CD14-positive monocyte (primary cell): ENCODE measurements at regions not wholly inside any gene's neighbourhood (a gene's known extent, or its start where the extent isn't known, plus 50 kb on each side); places are given as distances from the start of the nearest gene placed in this dataset.

Experiments used
- DNase-seq, 3 donors: peaks; one replicate each; pipeline ENCODE4 v3.0.0-alpha.2; 2011 to 2022
- H2AFZ ChIP-seq: 2 replicates; pipeline ENCODE4 v1.6.0; 2012; ENCODE audit warnings: mild to moderate bottlenecking, low read depth, low read length, inconsistent platforms; ENCODE audit not compliant: insufficient read depth, poor library complexity, severe bottlenecking
- H3K27ac ChIP-seq, 2 donors: 1 replicate in 1 of 2; 2 replicates in 1 of 2; pipeline ENCODE4 v1.5.1; 2012 to 2013; ENCODE audit warnings: low read length in 2 of 2, control low read depth in 1 of 2, inconsistent platforms in 1 of 2, low read depth in 1 of 2, mild to moderate bottlenecking in 1 of 2
- H3K27me3 ChIP-seq, 2 donors: one replicate each; pipeline versions ENCODE4 v1.6.0 to v1.6.1; 2011 to 2013; ENCODE audit warnings: low read length in 2 of 2; ENCODE audit not compliant: control insufficient read depth in 2 of 2, insufficient read depth in 2 of 2
- H3K36me3 ChIP-seq, 2 donors: replicated peaks in 1 of 2; 1 replicate in 1 of 2; 2 replicates in 1 of 2; pipeline versions ENCODE4 v1.5.1 to v1.6.1; 2012 to 2013; ENCODE audit warnings: low read length in 2 of 2, control low read depth in 1 of 2, inconsistent platforms in 1 of 2, mild to moderate bottlenecking in 1 of 2; ENCODE audit not compliant: insufficient read depth in 2 of 2, control insufficient read depth in 1 of 2
- H3K4me1 ChIP-seq, 2 donors: 1 replicate in 1 of 2; 2 replicates in 1 of 2; pipeline versions ENCODE4 v1.5.1 to v1.6.1; 2012 to 2013; ENCODE audit warnings: low read length in 2 of 2, control low read depth in 1 of 2, inconsistent platforms in 1 of 2, mild to moderate bottlenecking in 1 of 2, moderate library complexity in 1 of 2; ENCODE audit not compliant: insufficient read depth in 2 of 2, control insufficient read depth in 1 of 2
- H3K4me2 ChIP-seq: replicated peaks from 2 replicates; pipeline ENCODE3; 2012; ENCODE audit warnings: low read length, moderate library complexity, mild to moderate bottlenecking; ENCODE audit not compliant: poor library complexity, severe bottlenecking; ENCODE audit errors: extremely low read depth
- H3K4me3 ChIP-seq, 3 experiments: fragments of 200-600 bp in 1 of 3; sonication (generic) in 1 of 3; replicated peaks in 1 of 3; 1 replicate in 2 of 3; 2 replicates in 1 of 3; pipeline ENCODE4 v1.5.1; 2011 to 2013; ENCODE audit warnings: low read length in 3 of 3, mild to moderate bottlenecking in 3 of 3, control low read depth in 2 of 3, low read depth in 2 of 3, inconsistent platforms in 1 of 3, moderate library complexity in 1 of 3
- H3K79me2 ChIP-seq: 2 replicates; pipeline ENCODE4 v1.6.0; 2012; ENCODE audit warnings: mild to moderate bottlenecking, control low read depth, inconsistent platforms, low read length, moderate library complexity; ENCODE audit not compliant: insufficient read depth
- H3K9ac ChIP-seq: 2 replicates; pipeline ENCODE4 v1.6.0; 2017; ENCODE audit warnings: low read length, mild to moderate bottlenecking; ENCODE audit not compliant: insufficient read depth, poor library complexity, severe bottlenecking
- H3K9me3 ChIP-seq, 2 donors: replicated peaks in 1 of 2; 1 replicate in 1 of 2; 2 replicates in 1 of 2; pipeline versions ENCODE4 v1.5.1 to v1.6.1; 2012 to 2013; ENCODE audit warnings: low read length in 2 of 2, control low read depth in 1 of 2; ENCODE audit not compliant: control insufficient read depth in 1 of 2, insufficient read depth in 1 of 2
- H4K20me1 ChIP-seq: 2 replicates; pipeline ENCODE4 v1.6.0; 2012; ENCODE audit warnings: mild to moderate bottlenecking, low read length, control low read depth, moderate library complexity; ENCODE audit not compliant: insufficient read depth
- H3K27ac Mint-ChIP-seq, 7 donors: one replicate each; pipeline ENCODE4 v1.8.0; 2020; ENCODE audit warnings: mild to moderate bottlenecking in 7 of 7, mixed read lengths in 7 of 7, moderate library complexity in 6 of 7, inconsistent platforms in 2 of 7
- H3K27me3 Mint-ChIP-seq, 3 donors: one replicate each; pipeline ENCODE4 v1.8.0; 2021 to 2022; ENCODE audit warnings: low read depth in 3 of 3, mild to moderate bottlenecking in 3 of 3, mixed read lengths in 3 of 3, moderate library complexity in 3 of 3, inconsistent platforms in 1 of 3
- H3K36me3 Mint-ChIP-seq, 2 donors: one replicate each; pipeline ENCODE4 v1.8.0; 2020; ENCODE audit warnings: mixed read lengths in 2 of 2, inconsistent platforms in 1 of 2, mild to moderate bottlenecking in 1 of 2
- H3K4me1 Mint-ChIP-seq: one replicate; pipeline ENCODE4 v1.8.0; 2020; ENCODE audit warnings: mild to moderate bottlenecking, mixed read lengths
- H3K4me3 Mint-ChIP-seq, 2 donors: one replicate each; pipeline ENCODE4 v1.8.0; 2020; ENCODE audit warnings: mild to moderate bottlenecking in 2 of 2, mixed read lengths in 2 of 2, moderate library complexity in 1 of 2
- H3K9me3 Mint-ChIP-seq, 7 donors: one replicate each; pipeline ENCODE4 v1.8.0; 2020 to 2022; ENCODE audit warnings: mixed read lengths in 7 of 7, mild to moderate bottlenecking in 6 of 7, moderate library complexity in 6 of 7, inconsistent platforms in 2 of 7
- CTCF ChIP-seq: fragments of 200-600 bp; IDR thresholded peaks from one replicate; pipeline ENCODE4 v1.8.0; 2022; ENCODE audit warnings: antibody characterized with exemption, mild to moderate bottlenecking
- WGBS: methylation state at CpG from one replicate; pipeline ENCODE4 v1.1.5; 2013; ENCODE audit warnings: missing lambda C conversion rate; ENCODE audit not compliant: insufficient coverage; 5-methylcytosine and 5-hydroxymethylcytosine counted together
- intact Hi-C, 2 donors: fragments of 100-400 bp; cut with micrococcal nuclease; formaldehyde crosslinking; loops; one replicate each; pipeline versions ENCODE4 v1.15.0 to v1.15.1; 2023

- peaks cover 0 to 3% (median 2%) of the 10 kb centered on the region in 3 donors for H3K27me3 Mint-ChIP-seq
- Histone ChIP-seq H3K4me2 (no peak overlapping the region), H3K4me3 (no peak overlapping the region), H3K27me3 (no peaks in the 10 kb centered on the region), H3K27ac (no peak overlapping the region), H2AFZ (no peak overlapping the region), H3K79me2 (no peaks in the 10 kb centered on the region), H3K36me3 (no peaks in the 10 kb centered on the region), H4K20me1 (no peaks in the 10 kb centered on the region), H3K9ac (no peak overlapping the region), H3K9me3 (peaks cover 0 to 2% of the 10 kb centered on the region in 2 donors), H3K4me1 (no peaks in the 10 kb centered on the region)
- no peaks in the 10 kb centered on the region for H3K4me1 Mint-ChIP-seq
- no peak overlapping the region for H3K4me3 Mint-ChIP-seq
- DNase-seq = no peak
- H3K27ac Mint-ChIP-seq = no peak overlapping the region
- intact Hi-C loops = no loop called here
- no peak for TF ChIP-seq CTCF
- no peaks in the 10 kb centered on the region for H3K36me3 Mint-ChIP-seq
- H3K9me3 Mint-ChIP-seq = peaks cover 0 to 4% (median 0%) of the 10 kb centered on the region in 7 donors
Measured at GRCh38 chr2:146267093-146267492, 1577.7 kb upstream of the ACVR2A start.

- no peak overlapping the region for H3K27ac Mint-ChIP-seq
- WGBS = 71% methylated on average over 1 of the region's 6 CpGs
Measured at GRCh38 chr2:146265656-146266055, 1579.2 kb upstream of the ACVR2A start.

More at GRCh38 chr2:146265656-146266055, 1579.2 kb upstream of the ACVR2A start:
- no peak for TF ChIP-seq CTCF
- Mint-ChIP-seq H3K4me1 (no peaks in the 10 kb centered on the region), H3K36me3 (no peaks in the 10 kb centered on the region), H3K9me3 (peaks cover 0 to 4% (median 0%) of the 10 kb centered on the region in 7 donors), H3K27me3 (peaks cover 0 to 3% (median 2%) of the 10 kb centered on the region in 3 donors), H3K4me3 (no peak overlapping the region)
- H3K36me3 ChIP-seq = no peaks in the 10 kb centered on the region
- H3K79me2 ChIP-seq = no peaks in the 10 kb centered on the region
- H2AFZ ChIP-seq = no peak overlapping the region
- no peak for DNase-seq
- H3K4me3 ChIP-seq = no peak overlapping the region
- intact Hi-C loops = no loop called here
- H4K20me1 ChIP-seq = no peaks in the 10 kb centered on the region
- H3K27ac ChIP-seq = no peak overlapping the region
- H3K4me1 ChIP-seq = no peaks in the 10 kb centered on the region
- H3K27me3 ChIP-seq = no peaks in the 10 kb centered on the region
- H3K4me2 ChIP-seq = no peak overlapping the region
- H3K9ac ChIP-seq = no peak overlapping the region
- peaks cover 0 to 2% of the 10 kb centered on the region in 2 donors for H3K9me3 ChIP-seq
